Astrocyte of the hippocampus (primary cell): ENCODE measurements at regions not wholly inside any gene's neighbourhood (a gene's known extent, or its start where the extent isn't known, plus 50 kb on each side); places are given as distances from the start of the nearest gene placed in this dataset.

Experiments
- DNase-seq: peaks from one replicate; pipeline ENCODE4 v3.0.0; 2011; ENCODE audit warnings: low read depth, low spot score

DNA sequence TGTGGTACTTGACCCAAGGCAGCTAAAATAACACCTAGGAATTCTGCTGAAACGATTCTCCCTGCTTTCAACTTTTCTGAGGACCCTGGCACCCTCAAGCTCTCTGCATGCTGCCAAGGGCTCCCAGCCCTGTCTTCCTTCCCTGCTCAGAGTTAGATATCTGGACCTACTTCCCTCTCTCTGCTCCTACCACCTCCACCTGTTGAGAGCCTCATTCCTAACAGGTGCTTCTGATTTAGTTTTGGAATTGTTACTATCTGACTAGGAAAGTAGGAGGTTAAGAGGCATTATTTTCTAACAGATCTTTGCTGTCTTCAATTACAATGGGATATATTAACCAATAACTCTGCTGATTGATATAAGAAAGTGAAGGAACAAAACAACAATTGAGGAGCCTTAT, 253.8 kb downstream of the FZD1 start:
- no peak for DNase-seq

DNA sequence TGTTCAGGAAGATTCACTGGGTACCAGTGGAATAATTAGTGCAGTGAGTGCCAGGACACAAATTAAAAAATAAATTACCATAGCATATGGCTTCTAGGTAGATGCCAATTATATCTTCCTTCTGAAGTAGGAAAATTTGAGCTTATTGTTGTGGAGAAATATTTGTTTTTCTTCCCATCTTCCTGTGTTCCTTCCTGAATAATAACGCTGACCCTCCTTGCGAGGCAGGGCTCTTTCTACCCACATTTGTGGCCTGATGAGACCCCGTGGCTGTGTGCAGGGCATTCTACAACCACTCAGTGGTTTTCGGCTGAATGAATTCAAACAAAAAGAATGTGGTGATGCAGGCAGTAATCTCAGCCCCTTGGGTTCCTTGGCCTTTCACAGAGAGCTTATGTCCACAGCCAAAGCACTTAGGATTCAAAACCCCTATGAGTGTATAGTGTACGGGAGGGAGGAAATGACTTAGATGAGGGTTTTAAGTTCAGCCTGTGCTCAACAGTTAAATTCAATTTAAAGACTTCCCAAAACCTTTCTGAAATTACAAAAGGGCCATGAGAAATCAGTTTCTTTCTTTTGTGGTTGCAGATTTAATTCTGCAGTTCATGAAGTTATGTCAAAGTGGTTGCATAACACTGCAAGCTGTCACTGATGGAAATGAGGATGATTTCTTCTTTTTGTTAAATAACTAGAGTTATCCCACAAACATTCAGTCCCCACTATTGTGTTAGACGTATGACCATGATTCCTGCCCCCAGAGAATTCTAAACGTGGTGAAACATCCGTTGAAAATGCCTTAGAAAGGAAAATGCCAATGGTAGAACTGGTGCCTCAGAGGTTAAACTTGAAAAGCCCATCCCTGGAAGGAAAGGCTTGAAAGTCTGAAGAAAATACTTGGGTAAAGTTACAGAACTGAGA, 255.3 kb downstream of the FZD1 start:
- DNase-seq, result peak; percentile 91

DNA sequence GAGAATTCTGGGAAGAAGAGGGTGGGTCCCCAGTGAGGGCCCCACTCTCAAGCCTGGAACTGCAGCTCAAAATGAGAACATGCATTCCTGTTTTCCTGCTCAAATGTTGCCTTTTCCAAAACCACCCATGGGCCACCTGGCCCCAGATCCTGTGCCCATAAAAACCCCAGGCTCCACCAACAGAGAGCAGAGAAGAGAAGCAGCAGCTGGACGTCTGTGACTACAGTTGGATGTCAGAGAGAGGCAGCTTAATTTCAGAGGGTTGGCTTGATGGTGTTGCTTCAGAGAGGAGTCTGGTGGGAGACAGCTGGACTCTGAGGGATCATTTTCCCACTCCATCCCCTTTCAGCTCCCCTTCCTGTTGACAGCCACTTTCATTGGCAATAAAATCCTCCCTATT, 256.4 kb downstream of the FZD1 start:
- no peak for DNase-seq

DNA sequence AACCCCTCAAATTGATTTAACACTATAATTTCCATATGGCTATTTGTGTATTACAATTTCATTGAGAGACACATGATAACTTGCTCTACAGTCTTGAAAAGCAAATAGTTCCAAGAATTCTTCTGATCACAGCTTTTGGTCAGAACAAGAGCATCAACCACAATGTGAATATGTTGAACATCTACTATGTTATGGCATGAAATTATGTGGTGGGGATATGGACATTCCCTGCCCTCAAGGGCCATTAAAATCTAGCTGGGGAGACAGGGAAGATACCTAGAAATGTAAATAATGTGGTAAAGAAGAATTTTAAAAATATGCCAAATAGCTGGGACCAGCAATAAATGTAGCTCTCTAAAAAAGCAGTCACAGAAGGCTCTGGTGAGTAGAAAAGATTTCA, 262.2 kb downstream of the FZD1 start:
- peak; percentile 31 for DNase-seq

DNA sequence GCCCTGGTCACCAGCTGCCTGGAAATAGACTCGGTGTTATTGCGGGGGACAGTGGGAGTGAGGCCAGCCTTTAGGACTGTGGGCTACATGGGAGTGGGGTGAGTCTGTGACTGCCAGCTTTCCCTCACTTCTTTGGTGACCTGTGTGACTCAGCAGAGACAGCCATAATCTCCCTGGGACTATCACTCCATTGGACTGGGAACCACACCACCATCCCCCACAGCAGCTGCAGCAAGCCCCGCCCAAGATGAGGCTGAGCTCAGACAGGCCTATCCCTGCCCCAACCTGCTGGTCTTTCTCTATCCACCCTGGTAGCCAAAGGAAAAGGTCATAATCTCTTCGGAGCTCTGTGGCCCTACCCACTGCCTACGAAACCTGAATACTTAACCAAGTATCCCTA, 263.2 kb downstream of the FZD1 start:
- DNase-seq, result no peak

DNA sequence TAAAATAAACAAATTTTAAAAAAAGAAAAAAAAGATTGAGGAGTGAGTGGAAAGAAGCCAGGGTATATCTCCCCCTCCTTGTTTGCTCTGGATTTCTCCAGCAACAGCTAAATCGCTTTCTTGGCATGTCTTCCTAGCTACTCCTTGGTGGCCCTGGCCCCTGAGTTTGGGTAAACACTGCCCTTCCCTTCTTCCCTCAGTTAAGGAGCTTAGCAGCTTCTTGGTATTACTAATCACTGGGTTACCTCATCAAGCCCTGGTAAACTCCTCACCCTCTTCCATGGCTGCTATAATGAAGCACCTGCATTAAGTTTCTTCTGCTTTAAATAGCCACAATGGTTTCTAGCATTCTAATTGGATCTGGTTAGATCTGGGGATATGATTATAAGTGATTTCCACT, 269.8 kb downstream of the FZD1 start:
- no peak for DNase-seq

DNA sequence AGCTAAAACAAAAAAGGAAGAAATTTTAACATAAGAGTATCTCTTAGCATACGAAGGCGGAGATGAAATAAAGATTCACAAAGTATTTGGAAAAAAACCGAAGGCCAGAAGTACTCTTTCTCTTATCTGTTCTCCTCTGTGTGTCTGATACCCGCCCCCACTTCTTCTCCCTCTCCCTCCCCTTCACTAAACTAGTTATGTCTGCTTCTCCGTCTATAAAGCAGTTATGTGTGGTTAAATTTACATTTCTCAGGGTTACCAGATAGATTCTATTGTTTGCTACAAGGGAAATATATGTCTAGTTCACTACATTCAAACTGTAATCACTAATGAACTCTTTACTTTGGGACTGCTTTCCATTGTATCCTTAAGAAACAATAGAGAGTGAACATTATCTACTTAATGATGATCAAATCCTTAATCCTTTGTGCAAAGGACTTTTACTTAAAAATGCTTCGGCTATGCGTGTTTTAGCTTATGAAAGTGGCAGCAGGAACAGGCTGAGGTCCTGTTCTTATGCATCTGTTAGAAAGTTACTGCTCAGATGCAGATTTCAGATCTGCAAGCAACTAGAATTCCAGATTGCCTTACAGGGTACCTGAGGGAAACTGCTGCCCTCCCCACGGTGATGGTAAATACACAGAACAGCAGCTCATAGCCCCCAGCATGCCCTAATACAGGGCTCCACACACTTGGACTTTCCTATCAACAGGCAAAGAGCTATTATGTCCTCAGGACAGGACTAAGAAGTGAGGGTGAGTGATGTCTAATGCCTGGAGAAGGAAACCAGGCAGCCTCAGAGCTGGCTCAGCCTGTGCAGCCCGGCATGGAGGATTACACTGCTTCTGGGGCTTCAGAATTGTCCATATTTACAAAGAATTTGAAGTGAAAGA, 273.3 kb downstream of the FZD1 start:
- DNase-seq, result no peak

DNA sequence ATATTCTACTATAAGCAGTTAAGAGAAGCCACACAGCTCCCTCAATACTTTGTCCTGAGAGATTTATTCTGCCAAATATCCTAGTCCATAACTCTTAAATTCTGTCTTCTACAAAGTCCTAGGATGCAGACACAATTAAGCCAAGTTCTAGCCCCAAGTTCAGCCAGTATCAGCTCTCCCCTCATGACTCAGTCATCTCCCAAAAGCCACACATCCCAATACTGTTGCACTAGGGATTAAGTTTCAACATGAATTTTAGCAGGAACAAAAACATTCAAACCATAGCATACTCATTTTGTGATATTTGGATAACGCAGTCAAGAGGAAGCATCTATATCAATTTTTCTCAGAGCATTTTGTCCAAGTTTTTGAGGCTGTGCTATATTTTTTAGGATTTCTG, 277.4 kb downstream of the FZD1 start:
- no peak for DNase-seq

DNA sequence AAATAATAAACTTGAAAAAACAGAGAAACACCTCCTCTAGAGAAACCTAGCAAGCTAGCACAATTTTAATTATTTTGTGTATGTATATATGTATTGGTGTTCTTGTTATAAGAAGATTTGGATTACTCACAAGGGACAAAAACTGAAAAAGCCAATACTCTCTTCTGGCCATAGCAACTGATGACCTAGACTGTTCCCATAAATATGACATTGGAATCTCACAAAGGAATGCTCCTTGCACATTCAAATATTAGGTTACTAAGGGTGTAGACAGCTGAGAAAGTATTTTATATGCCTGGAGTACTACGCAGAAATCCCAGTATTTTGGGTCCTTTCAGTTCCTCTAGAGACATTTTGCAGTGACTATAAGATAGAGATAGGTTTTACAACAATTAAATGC, 279.4 kb downstream of the FZD1 start:
- DNase-seq, result no peak

DNA sequence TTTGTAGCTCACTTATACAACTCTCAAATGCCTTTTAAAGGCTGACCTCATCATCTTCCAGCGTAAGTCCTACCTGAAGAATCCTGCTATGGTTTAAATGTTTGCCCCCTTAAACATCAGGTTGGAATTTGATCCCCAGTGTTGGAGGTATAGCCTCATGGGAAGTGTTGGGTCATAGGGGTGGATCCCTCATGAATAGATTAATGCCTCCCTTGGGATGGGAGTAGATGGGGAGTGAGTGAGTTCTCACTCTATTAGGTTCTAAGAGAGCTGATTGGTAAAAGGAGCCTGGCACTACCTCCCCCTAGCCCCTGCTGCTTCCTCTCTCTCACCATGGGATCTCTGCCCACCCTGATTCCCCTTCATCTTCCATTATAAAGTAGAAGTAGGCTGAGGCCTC, 285.6 kb downstream of the FZD1 start:
- no peak for DNase-seq

DNA sequence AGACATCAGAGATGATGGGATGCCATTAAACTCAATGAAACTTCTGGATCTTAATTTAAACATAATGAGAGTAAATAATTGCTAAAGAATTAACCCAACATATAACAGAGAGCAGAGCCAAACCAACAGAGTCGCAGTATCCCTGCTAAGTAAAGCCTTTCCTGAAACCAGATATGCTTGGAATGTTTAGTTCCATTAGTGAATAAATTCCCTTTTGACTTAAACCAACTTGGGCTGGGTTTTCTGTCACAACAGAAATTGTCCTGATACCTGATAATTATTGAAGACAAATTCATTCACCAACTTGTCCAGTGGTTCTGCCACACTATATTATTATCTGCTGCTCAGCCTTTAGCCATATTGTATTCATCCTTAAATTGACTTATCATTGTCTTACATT, 286.7 kb downstream of the FZD1 start:
- peak; percentile 48 for DNase-seq

DNA sequence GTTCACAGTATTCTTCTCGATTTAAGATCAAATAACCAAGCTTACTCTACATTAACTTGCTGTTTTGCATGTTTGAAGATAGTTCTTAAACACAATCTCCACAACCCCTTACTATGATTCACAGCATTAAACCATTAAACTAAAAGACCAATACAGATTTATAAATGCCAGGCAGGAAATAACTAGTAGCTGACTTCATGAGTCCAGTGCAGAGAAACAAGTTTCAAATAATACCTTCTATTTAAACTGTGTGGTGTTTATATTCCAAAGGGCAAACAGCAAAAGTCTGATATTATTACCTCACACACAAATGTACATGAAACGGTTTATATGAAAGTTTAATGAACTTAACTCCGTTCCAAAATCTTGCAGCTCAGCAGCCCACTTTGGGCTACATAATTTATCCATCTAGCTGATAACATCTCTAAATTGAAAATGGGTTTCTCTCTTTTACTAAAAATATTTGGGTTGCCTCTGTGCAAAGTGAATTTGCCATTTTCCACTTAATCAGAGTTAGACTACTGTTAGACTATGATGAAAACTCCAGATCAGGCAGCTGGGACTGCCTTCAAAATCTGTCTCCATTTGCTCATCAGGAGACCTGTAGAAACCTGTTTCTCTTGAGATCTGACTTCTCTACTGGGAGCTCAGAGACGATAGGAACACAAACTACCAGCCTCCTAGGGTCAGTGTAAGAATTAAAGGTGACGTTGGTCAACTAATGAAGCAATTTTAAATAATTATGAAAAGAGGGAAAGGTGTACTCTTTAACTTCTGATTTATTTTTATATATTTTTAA, 287.3 kb downstream of the FZD1 start:
- DNase-seq, result no peak

DNA sequence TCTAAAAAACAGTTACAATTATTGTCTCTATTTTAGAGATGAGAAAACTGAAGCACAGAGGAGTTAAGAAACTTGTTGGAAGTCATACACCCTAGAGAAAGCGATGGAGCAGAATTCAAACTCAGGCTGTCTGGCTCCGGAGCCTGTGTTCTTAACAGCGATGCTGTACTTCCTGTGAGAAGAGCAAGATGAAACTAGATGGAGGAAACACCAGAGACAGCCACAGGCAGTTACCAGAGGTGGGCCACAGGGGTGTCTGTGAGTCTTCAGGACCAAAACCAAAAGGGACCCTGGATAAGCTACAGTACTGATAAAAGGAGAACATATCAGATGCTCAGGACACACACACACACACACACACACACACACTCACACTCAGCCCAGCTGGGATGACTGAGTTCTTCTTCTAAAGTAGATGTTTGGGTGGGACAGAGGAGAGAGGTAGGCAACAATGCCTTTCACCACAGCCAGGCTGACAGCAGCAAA, 289.2 kb downstream of the FZD1 start:
- no peak for DNase-seq

DNA sequence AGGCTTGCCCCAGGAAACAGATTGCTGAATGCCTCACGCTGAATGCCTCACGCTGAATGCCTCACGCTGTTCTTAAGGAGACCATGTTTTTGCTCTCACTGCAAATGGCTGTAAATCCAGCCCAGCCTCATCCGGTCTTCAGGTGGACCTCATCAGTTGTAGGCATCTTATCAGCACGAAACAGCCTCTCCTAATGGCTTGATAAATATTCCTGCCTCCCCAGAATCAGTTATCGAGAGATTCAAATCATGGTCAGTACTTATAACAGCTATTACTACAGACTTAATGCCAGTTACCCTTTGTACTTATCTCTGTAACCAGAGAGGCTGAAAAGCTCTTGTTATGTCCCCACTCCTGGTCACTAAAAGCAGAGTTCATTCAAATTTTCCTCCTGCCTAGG, 290.6 kb downstream of the FZD1 start:
- DNase-seq, result no peak

DNA sequence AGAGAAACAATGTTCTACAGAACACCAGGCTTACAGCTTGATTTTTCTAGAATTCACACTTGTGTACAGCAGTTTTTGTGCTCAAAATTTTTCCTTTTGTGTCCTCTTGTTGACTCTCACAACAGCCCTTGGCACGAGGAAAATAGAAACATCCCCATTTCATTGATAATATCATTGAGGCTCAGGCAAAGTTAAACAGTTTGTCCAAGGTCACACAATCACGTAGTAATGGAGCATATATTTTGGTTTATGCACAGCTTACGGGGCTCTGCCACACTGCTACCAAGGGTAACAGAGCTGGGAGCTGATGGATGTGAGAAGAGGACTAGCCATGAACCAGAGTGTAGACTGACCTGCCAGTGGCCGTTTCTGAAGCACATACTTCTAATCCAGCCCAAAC, 292.0 kb downstream of the FZD1 start:
- no peak for DNase-seq

DNA sequence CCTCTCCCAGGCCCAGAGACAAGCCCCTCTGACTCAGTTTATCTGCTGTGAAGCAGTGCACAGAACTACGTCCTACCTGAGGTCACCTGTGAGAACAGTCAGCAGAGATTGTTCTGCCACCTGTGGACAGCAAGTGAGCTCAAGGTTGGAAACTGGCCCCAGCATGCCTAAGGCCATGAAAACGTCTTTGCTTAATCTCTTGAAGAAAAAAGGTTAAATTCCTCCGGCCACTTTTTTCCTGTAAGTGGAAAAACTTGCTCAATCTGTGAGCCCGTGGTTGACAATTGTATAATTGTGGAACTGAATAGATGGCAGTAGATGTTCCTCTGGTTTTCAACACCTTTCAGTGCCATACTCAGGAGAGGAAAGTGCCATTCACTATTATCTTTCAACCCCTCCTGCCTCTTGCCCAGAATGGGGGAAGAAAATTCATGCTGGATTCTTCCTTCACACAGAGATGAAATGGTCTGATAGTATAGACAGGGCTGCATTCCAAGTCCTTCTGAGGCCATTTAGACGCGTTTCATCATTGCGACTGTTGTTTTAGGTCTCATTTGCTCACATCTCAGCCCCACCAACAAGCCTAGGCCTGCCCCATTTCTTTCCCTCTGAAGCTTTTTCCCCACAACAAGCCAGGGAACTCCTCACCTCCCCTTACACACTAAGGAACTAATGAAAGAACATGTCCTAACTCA, 292.9 kb downstream of the FZD1 start:
- DNase-seq, result no peak

DNA sequence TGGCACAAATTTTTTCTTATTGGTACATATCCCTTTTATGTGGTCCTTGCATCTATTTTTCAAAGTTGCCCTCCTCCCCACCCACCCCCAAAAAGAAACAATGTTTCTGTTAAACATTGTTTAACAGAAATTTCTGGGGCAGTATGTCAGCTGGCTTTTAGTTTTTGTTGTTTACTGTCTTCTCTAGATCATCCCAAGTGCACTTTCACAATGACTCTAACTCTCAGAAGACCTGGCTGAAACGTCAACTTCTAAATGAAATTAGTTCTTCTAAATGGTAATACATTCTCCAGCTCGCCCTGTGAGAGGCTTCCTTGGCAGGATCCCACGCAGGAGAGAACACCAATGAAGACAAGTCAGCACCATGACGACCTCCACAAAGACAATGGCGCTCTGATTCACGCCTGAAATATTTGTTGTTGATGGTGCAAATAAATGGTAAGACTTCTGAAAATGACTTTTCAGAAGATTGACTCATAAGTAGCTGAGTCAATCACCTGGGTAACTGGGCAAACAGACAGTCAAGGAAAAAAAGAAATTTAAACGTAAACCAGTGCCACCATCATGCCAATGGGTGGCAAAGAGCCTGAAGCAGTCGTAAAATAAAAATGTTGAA, 293.7 kb downstream of the FZD1 start:
- peak; percentile 94 for DNase-seq

DNA sequence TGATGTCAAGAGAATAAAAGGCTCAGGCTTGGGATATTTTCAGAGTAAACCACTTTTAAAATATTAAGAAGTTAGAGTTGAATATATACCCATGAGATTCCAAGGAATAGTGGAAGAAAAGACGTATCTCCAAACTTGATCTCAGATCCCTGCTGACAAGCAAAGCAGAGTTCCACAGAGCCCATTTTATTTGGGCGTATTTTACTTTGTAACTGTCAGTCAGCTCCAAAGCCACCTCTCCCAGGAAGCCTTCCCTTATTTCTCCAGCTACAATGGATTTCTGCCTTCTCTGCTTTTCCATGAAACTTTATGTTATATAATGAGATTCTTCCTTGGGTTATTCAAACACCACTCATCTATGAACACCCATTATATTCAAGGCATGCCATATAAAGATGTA, 295.7 kb downstream of the FZD1 start:
- DNase-seq, result no peak

DNA sequence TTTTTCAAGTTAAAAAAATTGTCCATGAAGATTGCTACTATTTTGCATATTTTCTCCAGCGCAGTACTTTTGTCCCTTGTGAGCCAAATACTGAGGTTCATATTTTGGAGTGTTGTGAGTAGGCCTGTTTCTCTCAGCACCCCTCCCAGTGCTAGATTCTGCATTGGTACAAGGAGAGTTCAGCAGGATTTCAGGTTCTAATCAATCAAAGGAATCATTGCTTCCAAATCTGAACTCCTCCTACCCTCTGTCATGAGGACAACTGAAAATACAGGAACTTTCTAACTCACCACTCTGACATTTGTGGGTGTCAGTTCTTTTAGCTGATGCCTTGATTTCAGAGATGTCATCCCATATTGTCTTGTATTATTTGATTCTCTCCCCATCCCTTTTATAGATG, 299.9 kb downstream of the FZD1 start:
- no peak for DNase-seq

DNA sequence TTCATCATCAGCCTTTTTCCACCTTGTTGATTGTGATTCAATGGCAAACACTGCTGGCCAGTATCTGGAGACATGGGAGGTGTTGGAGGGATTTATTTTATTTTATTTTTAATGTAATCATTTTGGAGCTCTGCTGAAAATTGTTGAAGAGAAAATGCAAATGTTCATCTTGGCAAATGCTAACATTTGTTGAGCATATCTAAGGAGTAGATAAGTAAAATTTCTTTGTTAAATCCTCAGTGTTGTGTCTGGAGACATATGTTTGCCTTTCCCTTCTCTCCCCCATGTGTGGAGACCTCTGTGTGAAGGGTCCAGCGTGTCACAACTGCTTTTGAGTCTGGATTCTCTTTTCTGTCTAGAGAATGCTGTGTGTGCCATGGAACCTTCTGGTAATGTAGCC, 300.3 kb downstream of the FZD1 start:
- no peak for DNase-seq
